ENCODE measurements at regions not wholly inside any gene's neighbourhood (a gene's known extent, or its start where the extent isn't known, plus 50 kb on each side); places are given as distances from the start of the nearest gene placed in this dataset.

GRCh38 chr13:34886987-34887386 lies 55.1 kb upstream of the NBEA start:
- Mint-ChIP-seq H3K27ac (ENCODE audit: unreplicated experiment) (no peak overlapping the region), H3K36me3 (ENCODE audit: insufficient read depth, unreplicated experiment) (no peaks in the 10 kb centered on the region), H3K4me1 (ENCODE audit: low read depth, unreplicated experiment) (no peaks in the 10 kb centered on the region), H3K4me3 (ENCODE audit: unreplicated experiment) (no peak overlapping the region), H3K9me3 (ENCODE audit: unreplicated experiment) (no peaks in the 10 kb centered on the region), H3K27me3 (ENCODE audit: insufficient read depth, unreplicated experiment) (no peaks in the 10 kb centered on the region)
- no peaks in the 10 kb centered on the region for H3K36me3 ChIP-seq (ENCODE audit: control insufficient read depth, insufficient read depth, low read length)
- no peak for TF ChIP-seq CTCF (IDR thresholded peaks at IDR 0.05; ENCODE audit: insufficient read depth in 1 of 2, low read depth in 1 of 2, low read length in 1 of 2, severe bottlenecking in 1 of 2, unreplicated experiment in 1 of 2)
- H3K4me1 ChIP-seq, result no peaks in the 10 kb centered on the region
- no peaks in the 10 kb centered on the region for H3K9me3 ChIP-seq
- ChIA-PET POLR2A (no interaction called here), CTCF (no interaction called here)
- DNase-seq, result no peak
- H3K4me3 ChIP-seq (ENCODE audit: low read depth, low read length), result no peak overlapping the region
- H3K27me3 ChIP-seq (replicated peaks; ENCODE audit: control insufficient read depth, insufficient read depth, low read length), result no peaks in the 10 kb centered on the region
- no TSS peak for BruUV-seq (replicated peaks)
- intact Hi-C loops (cut with micrococcal nuclease; ENCODE audit: unreplicated experiment), result no loop called here

Data from Caco-2 (cell line).